ENCODE measurements at regions not wholly inside any gene's neighbourhood (a gene's known extent, or its start where the extent isn't known, plus 50 kb on each side); places are given as distances from the start of the nearest gene placed in this dataset.
"Not testable (repeated sequence)": the region's sequence is repeated elsewhere in the genome, so short reads cannot be mapped to it uniquely, and the experiment has no call there.

- TF ChIP-seq, protein P1, sequence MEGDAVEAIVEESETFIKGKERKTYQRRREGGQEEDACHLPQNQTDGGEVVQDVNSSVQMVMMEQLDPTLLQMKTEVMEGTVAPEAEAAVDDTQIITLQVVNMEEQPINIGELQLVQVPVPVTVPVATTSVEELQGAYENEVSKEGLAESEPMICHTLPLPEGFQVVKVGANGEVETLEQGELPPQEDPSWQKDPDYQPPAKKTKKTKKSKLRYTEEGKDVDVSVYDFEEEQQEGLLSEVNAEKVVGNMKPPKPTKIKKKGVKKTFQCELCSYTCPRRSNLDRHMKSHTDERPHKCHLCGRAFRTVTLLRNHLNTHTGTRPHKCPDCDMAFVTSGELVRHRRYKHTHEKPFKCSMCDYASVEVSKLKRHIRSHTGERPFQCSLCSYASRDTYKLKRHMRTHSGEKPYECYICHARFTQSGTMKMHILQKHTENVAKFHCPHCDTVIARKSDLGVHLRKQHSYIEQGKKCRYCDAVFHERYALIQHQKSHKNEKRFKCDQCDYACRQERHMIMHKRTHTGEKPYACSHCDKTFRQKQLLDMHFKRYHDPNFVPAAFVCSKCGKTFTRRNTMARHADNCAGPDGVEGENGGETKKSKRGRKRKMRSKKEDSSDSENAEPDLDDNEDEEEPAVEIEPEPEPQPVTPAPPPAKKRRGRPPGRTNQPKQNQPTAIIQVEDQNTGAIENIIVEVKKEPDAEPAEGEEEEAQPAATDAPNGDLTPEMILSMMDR (IDR thresholded peaks at IDR 0.05) = not testable (repeated sequence)
- not testable (repeated sequence) for TF ChIP-seq POLR2A (IDR thresholded peaks at IDR 0.05)
Observed at GRCh38 chr21:7776035-7776434, 2745.3 kb upstream of the TPTE start.
